Right atrium auricular region (tissue), 2 donors: ENCODE measurements at regions not wholly inside any gene's neighbourhood (a gene's known extent, or its start where the extent isn't known, plus 50 kb on each side); places are given as distances from the start of the nearest gene placed in this dataset.

Experiments used
- DNase-seq: peaks from one replicate; pipeline ENCODE4 v3.0.0-alpha.2; 2019; ENCODE audit warnings: low spot score
- H3K27ac ChIP-seq, 2 donors: fragments of 200-600 bp; sonication (generic); 1 replicate in 1 of 2; 2 replicates in 1 of 2; pipeline ENCODE4 v1.5.1; 2016 to 2019
- H3K27me3 ChIP-seq, 2 donors: fragments of 200-600 bp; sonication (generic); one replicate each; pipeline versions ENCODE4 v1.5.1 to v1.6.0; 2017 to 2019
- H3K36me3 ChIP-seq: fragments of 200-600 bp; sonication (generic); one replicate; pipeline ENCODE4 v1.5.1; 2016
- H3K4me1 ChIP-seq, 2 donors: fragments of 200-600 bp; sonication (generic); one replicate each; pipeline versions ENCODE4 v1.5.1 to v1.6.0; 2017 to 2019
- H3K4me3 ChIP-seq, 2 donors: fragments of 200-600 bp; sonication (generic); 1 replicate in 1 of 2; 2 replicates in 1 of 2; pipeline ENCODE4 v1.5.1; 2017 to 2019; ENCODE audit warnings: mild to moderate bottlenecking in 1 of 2, moderate library complexity in 1 of 2
- H3K9me3 ChIP-seq, 2 donors: fragments of 200-600 bp; sonication (generic); one replicate each; pipeline ENCODE4 v1.5.1; 2019
- TF ChIP-seq, protein P1 (sequence below), 2 donors: fragments of 200-600 bp; sonication (generic); IDR thresholded peaks; one replicate each; pipeline ENCODE4 v1.5.1; 2019; ENCODE audit warnings: antibody characterized with exemption in 2 of 2

DNA sequence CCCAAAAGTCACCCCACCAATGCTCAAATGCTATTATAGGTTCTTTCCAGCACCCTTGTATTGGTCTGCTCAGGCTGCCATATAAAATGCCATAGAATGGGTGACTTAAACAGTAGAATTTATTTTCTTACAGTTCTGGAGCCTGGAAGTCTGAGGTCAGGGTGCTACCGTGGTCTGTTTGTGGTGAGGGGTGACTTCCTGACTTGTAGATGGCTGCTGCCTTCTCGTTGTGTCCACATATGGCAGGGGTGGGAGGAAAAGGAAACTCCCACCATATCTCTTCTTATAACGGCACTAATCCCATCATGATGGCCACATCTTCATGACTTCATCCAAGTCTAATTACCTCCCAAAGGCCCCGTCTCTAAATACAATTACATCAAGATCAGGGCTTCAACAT, 257.8 kb upstream of the TARS1 start:
- no peaks in the 10 kb centered on the region for H3K27me3 ChIP-seq
- TF ChIP-seq, protein P1, sequence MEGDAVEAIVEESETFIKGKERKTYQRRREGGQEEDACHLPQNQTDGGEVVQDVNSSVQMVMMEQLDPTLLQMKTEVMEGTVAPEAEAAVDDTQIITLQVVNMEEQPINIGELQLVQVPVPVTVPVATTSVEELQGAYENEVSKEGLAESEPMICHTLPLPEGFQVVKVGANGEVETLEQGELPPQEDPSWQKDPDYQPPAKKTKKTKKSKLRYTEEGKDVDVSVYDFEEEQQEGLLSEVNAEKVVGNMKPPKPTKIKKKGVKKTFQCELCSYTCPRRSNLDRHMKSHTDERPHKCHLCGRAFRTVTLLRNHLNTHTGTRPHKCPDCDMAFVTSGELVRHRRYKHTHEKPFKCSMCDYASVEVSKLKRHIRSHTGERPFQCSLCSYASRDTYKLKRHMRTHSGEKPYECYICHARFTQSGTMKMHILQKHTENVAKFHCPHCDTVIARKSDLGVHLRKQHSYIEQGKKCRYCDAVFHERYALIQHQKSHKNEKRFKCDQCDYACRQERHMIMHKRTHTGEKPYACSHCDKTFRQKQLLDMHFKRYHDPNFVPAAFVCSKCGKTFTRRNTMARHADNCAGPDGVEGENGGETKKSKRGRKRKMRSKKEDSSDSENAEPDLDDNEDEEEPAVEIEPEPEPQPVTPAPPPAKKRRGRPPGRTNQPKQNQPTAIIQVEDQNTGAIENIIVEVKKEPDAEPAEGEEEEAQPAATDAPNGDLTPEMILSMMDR (IDR thresholded peaks at IDR 0.05): no peak
- no peak for DNase-seq
- no peaks in the 10 kb centered on the region for H3K36me3 ChIP-seq
- H3K27ac ChIP-seq: no peak overlapping the region
- H3K9me3 ChIP-seq: peaks cover 0 to 6% of the 10 kb centered on the region in 2 donors
- no peak overlapping the region for H3K4me3 ChIP-seq
- no peaks in the 10 kb centered on the region for H3K4me1 ChIP-seq

DNA sequence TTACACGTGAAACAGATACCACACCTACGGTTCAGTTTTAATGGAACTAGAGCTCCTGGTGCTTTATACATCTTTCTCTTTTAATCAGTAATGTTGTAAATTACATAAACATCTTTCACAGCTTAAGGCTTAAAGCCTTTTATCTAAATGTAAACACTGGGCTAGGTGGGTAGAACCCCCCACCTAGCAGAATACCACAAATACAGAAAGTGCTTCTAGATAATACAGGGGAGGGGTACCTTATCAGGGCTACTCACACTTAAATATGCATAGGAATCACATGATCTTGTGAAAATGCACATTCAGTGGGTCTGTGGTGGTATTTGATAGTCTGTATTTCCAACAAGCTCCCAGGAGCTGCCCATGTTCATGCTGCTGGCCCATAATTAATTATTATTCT, 256.4 kb upstream of the TARS1 start:
- peaks cover 0 to 15% of the 10 kb centered on the region in 2 donors for H3K9me3 ChIP-seq
- H3K4me3 ChIP-seq: no peak overlapping the region
- DNase-seq: no peak
- no peaks in the 10 kb centered on the region for H3K36me3 ChIP-seq
- TF ChIP-seq, protein P1 (IDR thresholded peaks at IDR 0.05): no peak
- no peaks in the 10 kb centered on the region for H3K4me1 ChIP-seq
- H3K27ac ChIP-seq: no peak overlapping the region
- no peaks in the 10 kb centered on the region for H3K27me3 ChIP-seq

DNA sequence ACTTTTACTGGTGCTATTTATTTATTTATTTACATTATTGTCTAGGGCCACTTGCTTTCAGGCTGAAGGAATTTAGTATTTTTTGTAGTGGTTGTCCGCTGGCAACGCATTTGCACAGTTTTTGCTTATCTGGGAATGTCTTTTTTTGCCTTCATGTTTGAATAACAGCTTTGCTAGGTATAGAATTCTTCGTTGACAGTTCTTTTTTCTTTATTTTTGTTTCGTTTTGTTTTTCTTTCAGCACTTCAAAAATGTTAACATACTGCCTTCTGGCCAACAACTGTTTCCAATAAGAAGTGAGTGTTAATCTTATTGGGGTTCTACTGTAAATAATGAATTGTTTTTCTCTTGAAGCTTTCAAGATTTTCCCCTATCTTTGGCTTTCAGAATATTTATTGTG, 252.7 kb upstream of the TARS1 start:
- peaks cover 0 to 19% of the 10 kb centered on the region in 2 donors for H3K9me3 ChIP-seq
- H3K27me3 ChIP-seq: no peaks in the 10 kb centered on the region
- no peaks in the 10 kb centered on the region for H3K36me3 ChIP-seq
- no peak overlapping the region for H3K4me3 ChIP-seq
- no peaks in the 10 kb centered on the region for H3K4me1 ChIP-seq
- TF ChIP-seq, protein P1 (IDR thresholded peaks at IDR 0.05): no peak
- no peak overlapping the region for H3K27ac ChIP-seq
- no peak for DNase-seq

DNA sequence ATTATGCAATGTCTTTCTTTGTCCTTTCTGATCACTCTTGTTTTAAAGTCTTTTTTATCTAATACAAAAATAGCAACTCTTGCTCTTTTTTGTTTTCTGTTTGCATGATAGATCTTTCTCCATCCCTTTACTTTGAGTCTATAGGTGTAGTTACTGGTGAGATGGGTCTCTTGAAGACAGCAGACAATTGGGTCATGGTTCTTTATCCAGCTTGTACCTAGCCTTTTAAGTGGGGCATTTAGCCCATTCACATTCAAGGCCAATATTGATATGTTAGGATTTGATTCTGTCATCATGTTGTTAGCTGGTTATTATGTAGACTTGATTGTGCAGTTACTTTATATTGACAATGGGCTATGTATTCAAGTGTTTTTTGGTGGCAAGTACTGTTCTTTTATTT, 245.9 kb upstream of the TARS1 start:
- Histone ChIP-seq H3K36me3 (no peaks in the 10 kb centered on the region), H3K4me3 (no peak overlapping the region), H3K9me3 (peaks cover 0 to 16% of the 10 kb centered on the region in 2 donors), H3K4me1 (no peaks in the 10 kb centered on the region), H3K27me3 (no peaks in the 10 kb centered on the region), H3K27ac (no peak overlapping the region)
- TF ChIP-seq, protein P1 (IDR thresholded peaks at IDR 0.05): no peak
- no peak for DNase-seq

DNA sequence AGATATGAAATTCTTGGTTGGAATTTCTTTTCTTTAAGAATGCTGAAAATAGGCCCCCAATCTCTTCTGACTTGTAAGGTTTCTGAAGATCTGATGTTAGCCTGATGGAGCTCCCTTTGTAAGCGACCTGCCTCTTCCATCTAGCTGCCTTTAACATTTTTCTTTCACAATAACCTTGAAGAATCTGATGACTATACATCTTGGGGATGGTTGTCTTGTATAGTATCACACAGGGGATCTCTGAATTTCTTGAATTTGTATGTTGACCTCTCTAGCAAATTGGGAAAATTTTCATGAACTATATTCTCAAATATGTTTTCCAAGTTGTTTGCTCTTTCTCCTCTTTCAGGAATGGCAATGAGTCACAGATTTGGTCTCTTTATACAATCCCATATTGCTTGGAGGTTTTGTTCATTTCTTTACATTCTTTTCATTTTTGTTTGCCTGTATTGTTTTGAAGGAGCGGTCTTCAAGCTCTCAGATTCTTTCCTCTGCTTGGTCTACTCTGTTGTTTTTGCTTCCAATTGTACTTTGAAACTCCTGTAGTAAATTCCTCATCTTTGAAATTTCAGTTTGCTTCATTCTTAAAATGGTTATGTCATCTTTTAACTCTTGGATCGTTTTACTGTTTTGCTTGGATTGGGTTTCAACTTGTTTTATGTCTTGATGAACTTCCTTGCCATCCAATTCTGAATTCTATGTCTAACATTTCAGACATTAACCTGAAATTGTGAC, 245.2 kb upstream of the TARS1 start:
- H3K27ac ChIP-seq: no peak overlapping the region
- no peak for DNase-seq
- TF ChIP-seq, protein P1 (IDR thresholded peaks at IDR 0.05): no peak
- H3K4me3 ChIP-seq: no peak overlapping the region
- H3K36me3 ChIP-seq: no peaks in the 10 kb centered on the region
- no peaks in the 10 kb centered on the region for H3K27me3 ChIP-seq
- H3K4me1 ChIP-seq: no peaks in the 10 kb centered on the region
- peaks cover 0 to 16% of the 10 kb centered on the region in 2 donors for H3K9me3 ChIP-seq

DNA sequence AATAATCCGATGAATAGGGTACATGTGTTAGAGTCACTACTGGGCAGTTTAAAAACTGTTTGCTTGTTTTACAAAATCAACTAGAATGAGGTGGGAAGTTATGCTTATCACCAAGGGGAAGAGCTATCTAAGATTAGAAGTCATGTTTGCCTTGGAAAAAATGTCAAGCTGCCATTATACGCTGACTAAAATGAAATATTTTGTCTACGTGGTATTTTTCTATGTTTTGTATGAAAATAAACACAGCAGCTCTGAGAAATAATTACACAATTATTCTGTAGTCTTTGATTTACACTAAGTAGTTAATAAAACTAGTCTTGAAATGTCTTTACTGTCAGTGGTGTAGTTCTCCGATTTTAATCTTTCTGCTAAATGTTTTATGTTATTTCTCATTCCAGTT, 241.9 kb upstream of the TARS1 start:
- Histone ChIP-seq H3K36me3 (no peaks in the 10 kb centered on the region), H3K27me3 (no peaks in the 10 kb centered on the region), H3K4me3 (no peak overlapping the region), H3K27ac (no peak overlapping the region), H3K9me3 (peaks cover 0 to 12% of the 10 kb centered on the region in 2 donors), H3K4me1 (no peaks in the 10 kb centered on the region)
- TF ChIP-seq, protein P1 (IDR thresholded peaks at IDR 0.05): no peak
- DNase-seq: no peak
